GM12891 (cell line): ENCODE measurements at regions not wholly inside any gene's neighbourhood (a gene's known extent, or its start where the extent isn't known, plus 50 kb on each side); places are given as distances from the start of the nearest gene placed in this dataset.

Source experiments
- POLR2A ChIP-seq: IDR thresholded peaks from 2 replicates; pipeline ENCODE4 v1.6.1; 2011; ENCODE audit warnings: low read depth, low read length, control low read depth
- POLR2AphosphoS5 ChIP-seq: IDR thresholded peaks from 2 replicates; pipeline ENCODE4 v1.6.1; 2011; ENCODE audit warnings: low read depth, low read length, control low read depth
- POU2F2 ChIP-seq: IDR thresholded peaks from 2 replicates; pipeline ENCODE4 v1.6.1; 2011; ENCODE audit warnings: low read depth, mild to moderate bottlenecking, control low read depth, low read length, moderate library complexity
- SPI1 ChIP-seq: IDR thresholded peaks from 2 replicates; pipeline ENCODE4 v1.6.1; 2011; ENCODE audit warnings: low read depth, low read length, control low read depth
- TAF1 ChIP-seq: IDR thresholded peaks from 2 replicates; pipeline ENCODE4 v1.6.1; 2011; ENCODE audit warnings: low read depth, low read length, control low read depth

DNA sequence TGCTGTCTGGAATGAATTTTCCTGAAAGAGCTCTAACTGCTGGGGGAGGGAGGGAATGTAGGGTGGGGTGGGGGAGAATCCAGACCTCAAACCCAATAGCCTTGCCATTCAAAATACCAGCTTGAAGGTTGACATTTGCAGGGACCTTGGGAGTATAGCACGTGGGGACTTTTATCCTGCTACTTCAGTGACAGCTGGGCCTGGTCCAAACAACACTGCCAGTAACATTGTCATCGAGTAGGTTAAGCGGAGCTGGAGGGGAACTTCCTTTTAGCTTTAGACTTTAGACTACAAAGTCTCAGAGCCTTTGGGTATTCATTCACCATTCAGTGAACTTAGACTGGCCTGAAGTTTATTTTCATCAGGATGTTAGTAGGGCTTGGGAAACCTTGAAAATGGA lies 248.7 kb downstream of the MEIS1 start:
- no peak for TF ChIP-seq POLR2A
- TF ChIP-seq POLR2AphosphoS5 = no peak
- no peak for TF ChIP-seq TAF1
- TF ChIP-seq SPI1 = no peak
- no peak for TF ChIP-seq POU2F2
